Prostate gland (tissue), 2 donors: ENCODE measurements at regions not wholly inside any gene's neighbourhood (a gene's known extent, or its start where the extent isn't known, plus 50 kb on each side); places are given as distances from the start of the nearest gene placed in this dataset.

Source experiments
- DNase-seq: peaks from one replicate; pipeline ENCODE4 v3.0.0-alpha.2; 2019; ENCODE audit warnings: low spot score
- H3K27ac ChIP-seq, 2 donors: fragments of 200-600 bp; sonication (generic); 2 replicates each; pipeline ENCODE4 v1.5.1; 2017 to 2019
- H3K27me3 ChIP-seq: fragments of 200-600 bp; sonication (generic); replicated peaks from 2 replicates; pipeline ENCODE4 v1.5.1; 2019; ENCODE audit not compliant: insufficient read depth
- H3K36me3 ChIP-seq, 2 donors: fragments of 200-600 bp; sonication (generic); 1 replicate in 1 of 2; 2 replicates in 1 of 2; pipeline versions ENCODE4 v1.5.1 to v1.8.1; 2017 to 2019
- H3K4me1 ChIP-seq: fragments of 200-600 bp; sonication (generic); replicated peaks from 2 replicates; pipeline ENCODE4 v1.5.1; 2019
- H3K4me3 ChIP-seq, 2 donors: fragments of 200-600 bp; sonication (generic); 2 replicates each; pipeline ENCODE4 v1.5.1; 2017 to 2019
- H3K9me3 ChIP-seq: fragments of 200-600 bp; sonication (generic); 2 replicates; pipeline ENCODE4 v1.5.1; 2017
- POLR2A ChIP-seq: fragments of 450-650 bp; IDR thresholded peaks from one replicate; pipeline ENCODE4 v1.6.1; 2016; ENCODE audit warnings: antibody characterized with exemption, mild to moderate bottlenecking
- POLR2AphosphoS5 ChIP-seq: sonication (generic); formaldehyde crosslinking; IDR thresholded peaks from one replicate; pipeline ENCODE4 v1.6.1; 2017; ENCODE audit warnings: antibody characterized with exemption
- WGBS: methylation state at CpG from one replicate; pipeline ENCODE4 v1.1.5; 2018; 5-methylcytosine and 5-hydroxymethylcytosine counted together
- intact Hi-C: fragments of 100-400 bp; cut with DNase I; formaldehyde crosslinking; loops from one replicate; pipeline ENCODE4 v1.14.2; 2022
- TF ChIP-seq, protein P1 (sequence below), 4 experiments: fragments of 200-600 bp in 2 of 4; fragments of 450-650 bp in 2 of 4; sonication (generic) in 2 of 4; IDR thresholded peaks; 1 replicate in 3 of 4; 2 replicates in 1 of 4; pipeline ENCODE4 v1.5.1; 2016 to 2019; ENCODE audit warnings: antibody characterized with exemption in 4 of 4, mild to moderate bottlenecking in 2 of 4, moderate library complexity in 2 of 4

DNA sequence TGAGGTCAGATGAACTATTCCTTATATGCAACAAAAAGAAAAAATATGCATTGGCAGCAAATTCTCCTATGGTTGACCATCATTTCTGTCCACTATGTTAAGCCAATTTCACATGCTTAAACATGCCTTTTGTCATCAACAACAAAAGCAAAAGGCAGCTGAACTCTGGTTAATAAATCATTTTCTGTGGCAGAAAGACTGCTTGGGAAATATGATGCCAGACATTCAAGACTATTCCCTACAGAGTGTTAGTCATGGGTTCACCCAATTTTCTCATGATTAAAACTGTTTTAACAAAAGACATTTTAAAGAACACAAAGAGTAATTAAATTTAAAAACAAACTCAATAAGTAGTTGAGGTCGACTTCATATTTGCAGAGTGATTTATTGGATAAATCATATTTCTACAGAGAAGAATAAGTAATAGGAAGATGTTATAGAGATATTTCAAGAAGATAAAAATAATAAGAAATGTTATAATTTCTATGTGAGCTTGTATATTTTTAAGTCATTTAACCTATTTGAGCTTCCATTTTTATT, 890.6 kb downstream of the STPG2 start:
- TF ChIP-seq, protein P1, sequence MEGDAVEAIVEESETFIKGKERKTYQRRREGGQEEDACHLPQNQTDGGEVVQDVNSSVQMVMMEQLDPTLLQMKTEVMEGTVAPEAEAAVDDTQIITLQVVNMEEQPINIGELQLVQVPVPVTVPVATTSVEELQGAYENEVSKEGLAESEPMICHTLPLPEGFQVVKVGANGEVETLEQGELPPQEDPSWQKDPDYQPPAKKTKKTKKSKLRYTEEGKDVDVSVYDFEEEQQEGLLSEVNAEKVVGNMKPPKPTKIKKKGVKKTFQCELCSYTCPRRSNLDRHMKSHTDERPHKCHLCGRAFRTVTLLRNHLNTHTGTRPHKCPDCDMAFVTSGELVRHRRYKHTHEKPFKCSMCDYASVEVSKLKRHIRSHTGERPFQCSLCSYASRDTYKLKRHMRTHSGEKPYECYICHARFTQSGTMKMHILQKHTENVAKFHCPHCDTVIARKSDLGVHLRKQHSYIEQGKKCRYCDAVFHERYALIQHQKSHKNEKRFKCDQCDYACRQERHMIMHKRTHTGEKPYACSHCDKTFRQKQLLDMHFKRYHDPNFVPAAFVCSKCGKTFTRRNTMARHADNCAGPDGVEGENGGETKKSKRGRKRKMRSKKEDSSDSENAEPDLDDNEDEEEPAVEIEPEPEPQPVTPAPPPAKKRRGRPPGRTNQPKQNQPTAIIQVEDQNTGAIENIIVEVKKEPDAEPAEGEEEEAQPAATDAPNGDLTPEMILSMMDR (IDR thresholded peaks at IDR 0.05), result no peak
- TF ChIP-seq POLR2A (no peak), POLR2AphosphoS5 (no peak)
- H3K4me1 ChIP-seq, result no peaks in the 10 kb centered on the region
- no peak overlapping the region for H3K27ac ChIP-seq
- no peaks in the 10 kb centered on the region for H3K9me3 ChIP-seq
- no peaks in the 10 kb centered on the region for H3K36me3 ChIP-seq
- intact Hi-C loops, result no loop called here
- no peak for DNase-seq
- 37% methylated on average over 1 of the region's 1 CpG for WGBS
- H3K27me3 ChIP-seq, result no peaks in the 10 kb centered on the region
- no peak overlapping the region for H3K4me3 ChIP-seq

DNA sequence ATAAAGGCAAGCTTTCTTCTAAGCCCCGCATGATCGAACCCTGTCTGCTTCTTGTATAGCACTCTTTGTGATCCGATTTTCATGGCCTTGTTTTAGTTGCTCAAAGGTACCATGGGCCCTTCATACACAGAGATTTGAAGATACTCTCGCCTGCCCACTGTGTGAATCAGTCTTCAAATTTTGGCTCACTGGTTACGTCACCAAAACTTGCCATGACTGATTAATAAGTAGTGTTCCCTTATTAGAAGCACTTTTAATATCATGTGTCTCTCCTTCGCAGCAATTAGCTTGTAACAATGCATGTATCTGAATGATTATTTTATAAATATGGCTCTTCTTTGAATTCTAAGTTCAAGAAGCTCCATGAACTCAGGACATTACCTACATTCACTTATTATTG, 880.5 kb downstream of the STPG2 start:
- WGBS, result 94% methylated on average over 6 of the region's 6 CpGs
- Histone ChIP-seq H3K36me3 (no peaks in the 10 kb centered on the region), H3K9me3 (no peaks in the 10 kb centered on the region), H3K4me1 (no peaks in the 10 kb centered on the region), H3K27ac (no peak overlapping the region), H3K4me3 (no peak overlapping the region), H3K27me3 (no peaks in the 10 kb centered on the region)
- no peak for DNase-seq
- TF ChIP-seq, protein P1 (IDR thresholded peaks at IDR 0.05), result no peak
- intact Hi-C loops, result no loop called here

DNA sequence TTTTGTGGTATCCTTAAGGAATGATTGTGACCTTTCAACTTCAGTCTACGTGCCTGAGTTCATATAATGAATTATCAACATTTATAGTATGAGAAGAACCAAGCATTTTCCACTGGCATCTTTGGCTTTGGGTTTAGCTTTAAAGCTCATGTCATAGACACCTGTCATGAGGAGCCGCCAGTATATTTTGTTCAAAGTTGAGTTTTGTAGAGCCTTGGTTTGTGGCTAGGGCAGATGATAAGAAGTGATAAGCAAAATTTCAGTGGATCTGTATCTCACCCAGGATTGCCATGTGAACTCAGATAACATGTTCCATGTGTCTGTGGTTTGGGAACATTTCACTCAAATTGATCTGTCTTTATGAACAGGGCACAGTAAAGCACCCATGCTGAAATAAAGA, 873.2 kb downstream of the STPG2 start:
- intact Hi-C loops, result no loop called here
- DNase-seq, result no peak
- Histone ChIP-seq H3K4me3 (no peak overlapping the region), H3K36me3 (no peaks in the 10 kb centered on the region), H3K4me1 (no peaks in the 10 kb centered on the region), H3K27me3 (no peaks in the 10 kb centered on the region), H3K9me3 (no peaks in the 10 kb centered on the region), H3K27ac (no peak overlapping the region)
- 84% methylated on average over 2 of the region's 2 CpGs for WGBS
- TF ChIP-seq POLR2A (no peak), POLR2AphosphoS5 (no peak)
- TF ChIP-seq, protein P1 (IDR thresholded peaks at IDR 0.05), result no peak

DNA sequence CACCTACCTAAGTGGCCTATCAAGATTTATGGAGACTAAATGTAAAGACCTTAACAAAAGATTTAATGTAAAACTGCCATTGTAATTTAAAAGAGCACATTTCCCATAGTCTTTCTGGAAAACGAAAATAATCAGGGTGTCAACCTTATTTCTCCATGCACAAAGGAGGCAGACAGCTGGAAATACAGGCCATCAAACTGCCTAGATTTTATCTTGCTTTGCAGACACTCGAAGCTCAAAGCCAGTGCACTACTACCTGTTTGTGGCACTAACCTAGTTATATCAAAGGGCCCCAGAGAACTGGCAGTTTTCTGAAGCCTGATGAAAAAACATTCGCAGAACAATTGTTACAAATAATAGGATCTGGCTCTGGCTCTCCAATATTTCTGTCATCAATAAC, 863.9 kb downstream of the STPG2 start:
- no peak for DNase-seq
- no peak overlapping the region for H3K27ac ChIP-seq
- no peaks in the 10 kb centered on the region for H3K9me3 ChIP-seq
- no peaks in the 10 kb centered on the region for H3K36me3 ChIP-seq
- no peak for TF ChIP-seq POLR2AphosphoS5
- TF ChIP-seq, protein P1 (IDR thresholded peaks at IDR 0.05), result no peak
- TF ChIP-seq POLR2A, result no peak
- intact Hi-C loops, result no loop called here
- H3K4me3 ChIP-seq, result no peak overlapping the region
- WGBS, result 22% methylated on average over 3 of the region's 3 CpGs
- H3K4me1 ChIP-seq, result no peaks in the 10 kb centered on the region
- H3K27me3 ChIP-seq, result no peaks in the 10 kb centered on the region

DNA sequence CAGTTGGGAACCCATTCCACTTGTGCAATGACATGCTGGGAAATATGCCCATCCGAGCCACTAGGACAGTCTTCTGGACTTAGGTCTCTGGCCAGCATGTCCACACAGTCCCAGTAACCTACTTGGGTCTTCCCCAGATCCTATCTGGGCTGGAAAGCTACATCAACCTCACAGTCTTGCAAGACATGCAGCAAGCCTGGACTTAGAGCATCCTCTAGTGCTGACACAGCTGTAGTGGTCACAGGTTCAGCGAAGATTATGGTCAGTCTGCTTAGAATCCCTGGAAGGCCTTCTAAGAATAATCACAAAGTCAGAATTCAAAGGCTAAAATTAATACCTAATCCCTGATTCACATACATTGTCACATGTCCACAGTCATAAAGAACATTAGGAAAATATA, 842.7 kb downstream of the STPG2 start:
- TF ChIP-seq POLR2A (no peak), POLR2AphosphoS5 (no peak)
- TF ChIP-seq, protein P1 (IDR thresholded peaks at IDR 0.05), result no peak
- WGBS, result 53% methylated on average over 2 of the region's 2 CpGs
- no peak overlapping the region for H3K27ac ChIP-seq
- intact Hi-C loops, result no loop called here
- H3K9me3 ChIP-seq, result no peaks in the 10 kb centered on the region
- no peak for DNase-seq
- H3K36me3 ChIP-seq, result no peaks in the 10 kb centered on the region
- no peaks in the 10 kb centered on the region for H3K4me1 ChIP-seq
- H3K27me3 ChIP-seq, result no peaks in the 10 kb centered on the region
- H3K4me3 ChIP-seq, result no peak overlapping the region
